ENCODE measurements at regions not wholly inside any gene's neighbourhood (a gene's known extent, or its start where the extent isn't known, plus 50 kb on each side); places are given as distances from the start of the nearest gene placed in this dataset.

DNA sequence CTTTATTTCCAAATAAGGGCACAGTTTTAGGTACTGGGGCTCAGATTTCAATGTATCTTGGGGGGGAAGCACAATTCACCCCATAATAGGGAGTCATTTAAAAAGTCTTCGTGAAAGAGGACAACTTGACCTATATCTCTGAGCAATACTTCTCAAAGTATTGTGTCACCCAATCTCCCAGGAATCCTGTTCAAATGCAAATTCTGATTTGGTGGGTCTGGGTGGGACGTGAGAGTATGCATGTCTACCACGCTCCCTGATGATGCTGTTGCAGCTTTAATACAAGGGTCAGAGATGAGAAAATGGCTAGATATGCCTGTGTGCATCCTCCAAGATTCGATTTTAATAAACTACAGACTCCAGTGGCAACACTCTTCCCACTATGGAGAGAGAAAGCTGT lies 514.8 kb downstream of the BCOR start:
- in situ Hi-C loops (cut with HindIII; ENCODE audit: low sequenced_read_pairs): no loop called here
- TF ChIP-seq, protein P1, sequence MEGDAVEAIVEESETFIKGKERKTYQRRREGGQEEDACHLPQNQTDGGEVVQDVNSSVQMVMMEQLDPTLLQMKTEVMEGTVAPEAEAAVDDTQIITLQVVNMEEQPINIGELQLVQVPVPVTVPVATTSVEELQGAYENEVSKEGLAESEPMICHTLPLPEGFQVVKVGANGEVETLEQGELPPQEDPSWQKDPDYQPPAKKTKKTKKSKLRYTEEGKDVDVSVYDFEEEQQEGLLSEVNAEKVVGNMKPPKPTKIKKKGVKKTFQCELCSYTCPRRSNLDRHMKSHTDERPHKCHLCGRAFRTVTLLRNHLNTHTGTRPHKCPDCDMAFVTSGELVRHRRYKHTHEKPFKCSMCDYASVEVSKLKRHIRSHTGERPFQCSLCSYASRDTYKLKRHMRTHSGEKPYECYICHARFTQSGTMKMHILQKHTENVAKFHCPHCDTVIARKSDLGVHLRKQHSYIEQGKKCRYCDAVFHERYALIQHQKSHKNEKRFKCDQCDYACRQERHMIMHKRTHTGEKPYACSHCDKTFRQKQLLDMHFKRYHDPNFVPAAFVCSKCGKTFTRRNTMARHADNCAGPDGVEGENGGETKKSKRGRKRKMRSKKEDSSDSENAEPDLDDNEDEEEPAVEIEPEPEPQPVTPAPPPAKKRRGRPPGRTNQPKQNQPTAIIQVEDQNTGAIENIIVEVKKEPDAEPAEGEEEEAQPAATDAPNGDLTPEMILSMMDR (IDR thresholded peaks at IDR 0.05; ENCODE audit: low read depth, low read length): no peak

DNA sequence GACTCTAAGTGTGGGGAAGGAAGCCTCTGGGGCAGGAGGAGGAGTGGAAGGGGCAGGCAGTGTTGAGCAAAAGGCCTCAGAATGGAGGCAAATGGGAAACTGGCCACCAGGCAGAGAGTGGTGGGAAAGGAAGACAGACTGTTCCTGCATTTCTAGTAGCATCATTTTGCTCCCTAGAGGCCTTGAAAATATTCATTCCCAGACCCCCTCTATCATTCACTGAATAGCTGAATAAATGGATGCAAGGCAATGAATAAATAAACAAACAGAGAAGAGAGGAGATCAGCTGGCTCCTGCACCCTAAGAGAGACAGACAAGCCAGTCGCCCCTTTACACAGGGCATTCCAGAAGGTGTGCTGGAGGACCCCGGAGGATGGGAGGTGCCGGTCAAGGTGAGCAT lies 511.9 kb downstream of the BCOR start:
- in situ Hi-C loops (cut with HindIII; ENCODE audit: low sequenced_read_pairs): no loop called here
- DNase-seq (ENCODE audit: low read depth, low spot score): no peak
- no peak overlapping the region for H3K4me3 ChIP-seq (ENCODE audit: low read depth, low read length)
- TF ChIP-seq, protein P1 (IDR thresholded peaks at IDR 0.05; ENCODE audit: low read depth, low read length): no peak

More for the DNA sequence above, 514.8 kb downstream of the BCOR start:
- DNase-seq (ENCODE audit: low read depth, low spot score): no peak
- H3K4me3 ChIP-seq (ENCODE audit: low read depth, low read length): no peak overlapping the region

DNA sequence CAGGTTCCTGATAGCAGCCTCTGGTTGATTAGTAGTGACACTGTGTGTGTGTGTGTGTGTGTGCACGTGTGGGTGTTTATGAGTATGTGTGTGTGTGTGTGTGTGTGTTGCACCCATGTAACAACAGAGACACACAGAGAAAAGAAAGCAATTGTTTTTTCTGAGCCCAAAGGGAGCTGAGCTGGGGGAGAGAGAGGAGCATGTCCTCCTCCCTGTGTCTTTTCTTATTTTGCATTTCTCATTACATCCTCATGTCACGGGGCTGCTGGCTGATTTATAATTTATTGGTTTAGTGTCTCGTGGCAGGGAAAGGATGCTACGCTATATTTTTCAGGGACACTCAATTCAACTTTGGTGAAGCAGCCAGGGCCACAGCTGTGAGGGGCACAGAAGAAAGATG lies 511.4 kb downstream of the BCOR start:
- in situ Hi-C loops (cut with HindIII; ENCODE audit: low sequenced_read_pairs): no loop called here
- TF ChIP-seq, protein P1 (IDR thresholded peaks at IDR 0.05; ENCODE audit: low read depth, low read length): no peak
- no peak for DNase-seq (ENCODE audit: low read depth, low spot score)
- H3K4me3 ChIP-seq (ENCODE audit: low read depth, low read length): no peak overlapping the region

DNA sequence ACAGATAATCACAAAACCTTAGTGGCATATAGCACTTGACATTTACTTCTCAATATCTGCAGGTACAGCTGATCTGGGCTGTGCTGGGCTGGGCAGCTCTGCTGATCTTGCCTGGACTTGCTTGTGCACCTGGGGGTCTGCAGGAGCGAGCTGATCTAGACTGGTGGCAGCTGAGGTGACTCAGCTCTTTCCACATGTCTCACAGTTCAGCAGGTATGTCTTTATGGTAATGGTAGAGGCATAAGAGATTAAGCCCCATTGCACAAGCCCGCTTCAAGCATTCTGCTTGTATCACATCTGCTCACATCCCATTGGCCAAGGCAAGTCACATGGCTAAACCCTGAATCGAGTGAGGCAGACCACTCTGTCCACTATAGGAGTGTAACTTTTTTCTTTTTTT lies 506.7 kb downstream of the BCOR start:
- no peak for DNase-seq (ENCODE audit: low read depth, low spot score)
- H3K4me3 ChIP-seq (ENCODE audit: low read depth, low read length): no peak overlapping the region
- TF ChIP-seq, protein P1 (IDR thresholded peaks at IDR 0.05; ENCODE audit: low read depth, low read length): no peak
- in situ Hi-C loops (cut with HindIII; ENCODE audit: low sequenced_read_pairs): no loop called here

DNA sequence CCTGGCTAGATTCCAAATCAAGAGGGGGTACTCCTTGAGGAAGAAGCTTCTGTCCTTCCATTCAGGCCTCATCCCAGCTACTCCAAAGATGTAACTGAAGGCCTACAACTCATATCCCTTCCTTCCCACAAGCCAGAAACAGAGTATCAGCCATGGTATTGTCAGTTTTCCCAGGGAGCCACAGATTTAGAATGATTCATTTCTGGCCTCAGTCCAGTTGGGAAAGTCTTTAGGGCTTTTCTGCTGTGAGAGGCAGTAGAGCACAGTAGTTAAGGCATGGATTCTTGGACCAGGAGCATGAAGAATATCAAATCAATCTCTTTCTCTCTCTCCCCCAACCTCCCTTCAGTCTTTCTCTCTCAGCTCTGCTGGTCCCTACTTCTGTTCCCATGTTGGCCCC lies 505.0 kb downstream of the BCOR start:
- peak; percentile 19 for DNase-seq (ENCODE audit: low read depth, low spot score)
- TF ChIP-seq, protein P1 (IDR thresholded peaks at IDR 0.05; ENCODE audit: low read depth, low read length): no peak
- no peak overlapping the region for H3K4me3 ChIP-seq (ENCODE audit: low read depth, low read length)
- in situ Hi-C loops (cut with HindIII; ENCODE audit: low sequenced_read_pairs): no loop called here

DNA sequence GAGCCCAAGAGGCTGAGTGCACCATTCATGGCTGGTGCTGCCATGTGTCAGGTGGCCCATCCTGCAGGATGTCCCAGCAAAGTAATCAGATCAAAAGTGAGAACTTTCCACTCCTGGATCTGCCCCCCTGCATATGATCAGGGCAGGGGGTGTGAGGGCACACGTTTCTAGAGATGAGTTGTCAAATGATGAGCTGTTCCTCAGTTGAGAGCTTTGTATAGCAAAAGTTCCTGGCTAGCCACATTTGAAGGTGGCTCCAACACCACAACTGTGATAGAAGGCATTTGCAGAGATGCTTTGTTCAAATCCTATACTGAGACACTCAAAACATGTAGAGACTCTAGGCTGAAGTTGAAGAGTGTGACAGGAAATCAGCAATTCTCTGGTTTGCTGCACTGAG lies 501.8 kb downstream of the BCOR start:
- no peak overlapping the region for H3K4me3 ChIP-seq (ENCODE audit: low read depth, low read length)
- TF ChIP-seq, protein P1 (IDR thresholded peaks at IDR 0.05; ENCODE audit: low read depth, low read length): no peak
- in situ Hi-C loops (cut with HindIII; ENCODE audit: low sequenced_read_pairs): no loop called here
- DNase-seq (ENCODE audit: low read depth, low spot score): no peak

DNA sequence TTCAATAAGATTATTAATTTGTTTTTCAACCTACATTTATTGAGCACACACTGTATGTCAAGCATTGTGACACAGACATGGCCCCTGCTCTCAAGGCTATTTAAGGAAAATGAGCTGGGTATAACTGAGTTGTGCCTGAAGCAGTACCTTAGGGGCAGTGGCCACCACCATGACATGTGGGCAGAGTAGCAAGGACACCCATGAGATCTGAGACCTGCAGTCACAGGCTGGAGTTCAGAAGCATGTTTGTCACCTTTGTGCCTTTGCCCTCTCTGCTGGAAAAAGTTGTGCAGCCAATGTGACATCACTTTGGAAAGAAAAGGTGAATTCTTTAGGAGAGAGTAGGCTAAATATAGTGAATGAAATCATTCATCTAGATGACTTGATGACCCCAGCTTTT lies 501.3 kb downstream of the BCOR start:
- in situ Hi-C loops (cut with HindIII; ENCODE audit: low sequenced_read_pairs): no loop called here
- DNase-seq (ENCODE audit: low read depth, low spot score): no peak
- TF ChIP-seq, protein P1 (IDR thresholded peaks at IDR 0.05; ENCODE audit: low read depth, low read length): no peak
- no peak overlapping the region for H3K4me3 ChIP-seq (ENCODE audit: low read depth, low read length)
